IPS DF 4.7 (cell line): ENCODE measurements at regions not wholly inside any gene's neighbourhood (a gene's known extent, or its start where the extent isn't known, plus 50 kb on each side); places are given as distances from the start of the nearest gene placed in this dataset.
"Not testable (repeated sequence)": the region's sequence is repeated elsewhere in the genome, so short reads cannot be mapped to it uniquely, and the experiment has no call there.

Experiments used
- DNase-seq: peaks from one replicate; pipeline ENCODE4 v3.0.0-alpha.2; 2013; ENCODE audit warnings: low spot score; ENCODE audit errors: extremely low read depth

GRCh38 chr20:5393218-5393870 lies 76.6 kb upstream of the PROKR2 start:
- DNase-seq, result no peak

DNA sequence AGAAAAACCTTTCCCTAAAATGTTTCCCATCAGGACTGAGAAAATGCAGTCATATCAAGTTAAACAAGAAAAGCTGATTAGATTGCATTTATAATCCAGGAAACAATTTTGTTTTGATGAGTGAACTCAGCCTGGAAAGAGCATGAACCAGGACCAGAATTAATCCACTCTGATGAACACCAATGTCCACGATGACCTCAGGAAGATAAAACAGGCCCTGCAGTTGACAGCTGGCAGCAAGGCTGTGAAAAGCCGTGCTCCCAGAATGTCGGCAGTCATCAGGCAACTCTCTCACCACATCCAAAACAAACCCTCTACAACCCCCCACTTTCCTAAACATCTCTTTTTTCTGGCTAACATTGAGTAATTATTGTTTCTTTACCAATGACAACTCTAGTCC lies 74.0 kb upstream of the PROKR2 start:
- DNase-seq, result no peak

- DNase-seq, result not testable (repeated sequence)
Measured at GRCh38 chr20:5386846-5387245, 70.1 kb upstream of the PROKR2 start.

DNA sequence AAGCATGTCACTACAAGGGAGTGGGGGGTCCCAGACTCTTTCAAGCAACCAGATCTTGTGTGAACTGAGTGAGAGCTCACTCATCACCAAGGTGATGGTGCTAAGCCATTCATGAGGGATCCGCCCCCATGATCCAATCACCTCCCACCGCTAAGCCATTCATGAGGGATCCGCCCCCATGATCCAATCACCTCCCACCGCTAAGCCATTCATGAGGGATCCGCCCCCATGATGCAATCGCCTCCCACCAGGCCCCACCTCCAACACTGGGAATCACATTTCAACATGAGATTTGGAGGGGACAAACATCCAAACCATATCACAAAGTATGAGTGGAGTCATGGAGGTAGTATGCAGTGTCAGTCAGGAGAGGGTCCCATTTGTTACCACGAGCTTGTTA lies 64.8 kb upstream of the PROKR2 start:
- DNase-seq, result not testable (repeated sequence)

- no peak for DNase-seq
Measured at GRCh38 chr20:5377484-5377883, 60.7 kb upstream of the PROKR2 start.

GRCh38 chr20:5376228-5376627 lies 59.5 kb upstream of the PROKR2 start:
- no peak for DNase-seq

DNA sequence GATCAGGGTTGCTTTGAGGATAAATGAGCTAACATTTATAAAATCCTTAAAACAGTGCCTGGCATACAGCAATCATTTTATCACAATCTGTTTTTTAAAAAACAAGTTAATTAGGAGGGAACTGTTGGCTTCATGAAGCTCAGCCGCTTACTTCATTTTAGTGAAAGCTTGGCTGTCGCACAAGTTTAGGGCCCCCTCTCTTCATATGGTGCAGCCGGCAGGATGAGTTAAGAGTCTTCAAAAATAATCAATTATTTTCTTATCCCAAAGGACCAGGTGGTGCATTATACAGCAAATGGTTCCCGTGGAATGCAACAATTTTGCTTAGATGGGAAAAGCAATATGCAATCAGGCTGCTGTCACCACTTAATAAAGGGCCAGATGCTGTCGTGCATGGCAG lies 57.4 kb upstream of the PROKR2 start:
- DNase-seq, result no peak

- no peak for DNase-seq
Measured at GRCh38 chr20:5372371-5372770, 55.6 kb upstream of the PROKR2 start.

DNA sequence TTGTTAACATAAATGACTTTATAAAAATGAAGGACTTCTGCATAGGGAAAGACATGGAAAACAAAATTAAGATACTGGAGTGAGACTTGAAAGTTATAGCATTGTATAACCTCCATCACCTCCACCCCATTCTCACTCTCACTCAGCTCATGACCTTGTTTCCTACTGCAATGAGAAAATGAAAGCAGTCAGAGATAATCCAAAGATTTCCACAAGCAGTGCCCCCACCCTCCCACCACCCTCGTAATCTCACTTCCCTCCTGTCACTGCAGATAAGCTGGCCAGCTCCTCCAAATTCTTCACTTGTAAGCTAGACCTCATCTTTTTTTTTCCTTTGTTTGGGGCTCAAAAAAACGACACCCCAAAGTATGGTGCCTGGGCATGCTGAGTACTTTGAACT lies 52.9 kb upstream of the PROKR2 start:
- DNase-seq, result no peak
